Erythroblast (primary cell): ENCODE measurements at regions not wholly inside any gene's neighbourhood (a gene's known extent, or its start where the extent isn't known, plus 50 kb on each side); places are given as distances from the start of the nearest gene placed in this dataset.

Experiments
- GATA1 ChIP-seq: IDR thresholded peaks from 2 replicates; pipeline ENCODE4 v1.6.1; 2011; ENCODE audit warnings: low read depth, mild to moderate bottlenecking, control low read depth, low read length, moderate library complexity
- POLR2A ChIP-seq: IDR thresholded peaks from 2 replicates; pipeline ENCODE4 v1.6.1; 2011; ENCODE audit warnings: mild to moderate bottlenecking, low read length

GRCh38 chr2:145654746-145655145 is 1134.8 kb upstream of the ZEB2 start:
- TF ChIP-seq POLR2A = no peak
- no peak for TF ChIP-seq GATA1
